HL-60 (cell line): ENCODE measurements at regions not wholly inside any gene's neighbourhood (a gene's known extent, or its start where the extent isn't known, plus 50 kb on each side); places are given as distances from the start of the nearest gene placed in this dataset.

Experiments
- CTCF ChIP-seq: IDR thresholded peaks from one replicate; pipeline ENCODE4 v1.5.1; 2011; ENCODE audit warnings: low read length, control low read depth, inconsistent platforms; ENCODE audit not compliant: insufficient read depth
- REST ChIP-seq: IDR thresholded peaks from 2 replicates; pipeline ENCODE4 v1.6.1; 2012; ENCODE audit warnings: low read depth; ENCODE audit not compliant: insufficient replicate concordance

- TF ChIP-seq CTCF (no peak), REST (no peak)
These were observed 123.1 kb upstream of the GRIA3 start for GRCh38 chrX:123060986-123061385.
